Right atrium auricular region (tissue), 2 donors: ENCODE measurements at regions not wholly inside any gene's neighbourhood (a gene's known extent, or its start where the extent isn't known, plus 50 kb on each side); places are given as distances from the start of the nearest gene placed in this dataset.

ENCODE experiments used
- DNase-seq: peaks from one replicate; pipeline ENCODE4 v3.0.0-alpha.2; 2019; ENCODE audit warnings: low spot score
- H3K27ac ChIP-seq, 2 donors: fragments of 200-600 bp; sonication (generic); 1 replicate in 1 of 2; 2 replicates in 1 of 2; pipeline ENCODE4 v1.5.1; 2016 to 2019
- H3K27me3 ChIP-seq, 2 donors: fragments of 200-600 bp; sonication (generic); one replicate each; pipeline versions ENCODE4 v1.5.1 to v1.6.0; 2017 to 2019
- H3K36me3 ChIP-seq: fragments of 200-600 bp; sonication (generic); one replicate; pipeline ENCODE4 v1.5.1; 2016
- H3K4me1 ChIP-seq, 2 donors: fragments of 200-600 bp; sonication (generic); one replicate each; pipeline versions ENCODE4 v1.5.1 to v1.6.0; 2017 to 2019
- H3K4me3 ChIP-seq, 2 donors: fragments of 200-600 bp; sonication (generic); 1 replicate in 1 of 2; 2 replicates in 1 of 2; pipeline ENCODE4 v1.5.1; 2017 to 2019; ENCODE audit warnings: mild to moderate bottlenecking in 1 of 2, moderate library complexity in 1 of 2
- H3K9me3 ChIP-seq, 2 donors: fragments of 200-600 bp; sonication (generic); one replicate each; pipeline ENCODE4 v1.5.1; 2019
- TF ChIP-seq, protein P1 (sequence below), 2 donors: fragments of 200-600 bp; sonication (generic); IDR thresholded peaks; one replicate each; pipeline ENCODE4 v1.5.1; 2019; ENCODE audit warnings: antibody characterized with exemption in 2 of 2

DNA sequence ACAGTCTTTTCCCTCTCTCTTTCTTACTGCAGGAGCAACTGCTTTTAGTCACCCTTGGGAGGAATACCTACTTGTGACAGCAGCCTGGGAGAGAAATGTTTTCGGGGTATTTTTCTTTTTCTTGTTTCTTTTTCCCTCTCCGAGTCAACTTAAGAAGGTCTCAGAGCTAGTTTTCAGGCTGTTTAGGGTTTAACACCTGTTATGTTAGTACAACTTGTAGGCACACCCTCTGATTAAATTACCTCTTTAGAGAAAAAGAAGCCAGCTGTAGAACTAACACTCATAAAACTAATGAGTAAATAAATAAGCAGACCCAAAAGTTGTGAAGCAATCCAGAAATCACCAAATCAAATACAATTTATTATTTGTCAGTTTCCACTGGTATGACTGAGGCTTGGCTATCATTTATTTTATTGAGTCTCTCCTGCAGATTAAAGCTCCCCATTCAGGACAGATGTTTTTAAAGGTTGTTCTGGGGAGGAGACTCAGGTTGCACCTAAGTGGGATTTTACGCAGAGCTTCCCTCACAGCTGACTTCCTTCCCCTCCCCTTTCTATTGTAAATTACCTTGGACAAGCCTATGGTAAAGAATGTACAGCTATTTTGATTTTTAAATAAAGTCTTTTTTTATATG is 112.5 kb downstream of the FOXB1 start:
- TF ChIP-seq, protein P1, sequence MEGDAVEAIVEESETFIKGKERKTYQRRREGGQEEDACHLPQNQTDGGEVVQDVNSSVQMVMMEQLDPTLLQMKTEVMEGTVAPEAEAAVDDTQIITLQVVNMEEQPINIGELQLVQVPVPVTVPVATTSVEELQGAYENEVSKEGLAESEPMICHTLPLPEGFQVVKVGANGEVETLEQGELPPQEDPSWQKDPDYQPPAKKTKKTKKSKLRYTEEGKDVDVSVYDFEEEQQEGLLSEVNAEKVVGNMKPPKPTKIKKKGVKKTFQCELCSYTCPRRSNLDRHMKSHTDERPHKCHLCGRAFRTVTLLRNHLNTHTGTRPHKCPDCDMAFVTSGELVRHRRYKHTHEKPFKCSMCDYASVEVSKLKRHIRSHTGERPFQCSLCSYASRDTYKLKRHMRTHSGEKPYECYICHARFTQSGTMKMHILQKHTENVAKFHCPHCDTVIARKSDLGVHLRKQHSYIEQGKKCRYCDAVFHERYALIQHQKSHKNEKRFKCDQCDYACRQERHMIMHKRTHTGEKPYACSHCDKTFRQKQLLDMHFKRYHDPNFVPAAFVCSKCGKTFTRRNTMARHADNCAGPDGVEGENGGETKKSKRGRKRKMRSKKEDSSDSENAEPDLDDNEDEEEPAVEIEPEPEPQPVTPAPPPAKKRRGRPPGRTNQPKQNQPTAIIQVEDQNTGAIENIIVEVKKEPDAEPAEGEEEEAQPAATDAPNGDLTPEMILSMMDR (IDR thresholded peaks at IDR 0.05) = no peak
- no peaks in the 10 kb centered on the region for H3K9me3 ChIP-seq
- H3K4me1 ChIP-seq = no peaks in the 10 kb centered on the region
- no peaks in the 10 kb centered on the region for H3K36me3 ChIP-seq
- no peak overlapping the region for H3K27ac ChIP-seq
- DNase-seq = no peak
- no peaks in the 10 kb centered on the region for H3K27me3 ChIP-seq
- no peak overlapping the region for H3K4me3 ChIP-seq

DNA sequence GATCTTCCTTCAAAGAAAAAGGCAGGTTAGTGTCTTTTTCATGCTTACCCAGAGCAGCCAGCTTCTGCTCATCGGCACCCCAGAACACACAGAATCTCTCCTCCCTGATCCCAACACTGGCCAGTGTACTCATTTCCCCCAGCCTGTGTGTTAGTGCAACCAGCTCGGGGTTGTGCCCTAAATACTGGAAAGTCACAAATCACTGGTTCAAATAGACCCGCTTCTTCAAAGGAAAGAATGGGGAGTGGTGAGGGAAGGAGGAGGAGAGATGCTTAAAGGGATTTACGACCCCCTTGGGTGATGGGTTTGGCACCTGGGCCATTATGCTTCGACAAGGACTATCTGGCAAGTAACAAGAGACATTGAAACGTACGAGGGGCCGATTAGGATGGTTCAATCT is 114.0 kb downstream of the FOXB1 start:
- TF ChIP-seq, protein P1 (IDR thresholded peaks at IDR 0.05) = no peak
- Histone ChIP-seq H3K36me3 (no peaks in the 10 kb centered on the region), H3K27ac (no peak overlapping the region), H3K4me3 (no peak overlapping the region), H3K4me1 (no peaks in the 10 kb centered on the region), H3K27me3 (no peaks in the 10 kb centered on the region), H3K9me3 (no peaks in the 10 kb centered on the region)
- DNase-seq = no peak

DNA sequence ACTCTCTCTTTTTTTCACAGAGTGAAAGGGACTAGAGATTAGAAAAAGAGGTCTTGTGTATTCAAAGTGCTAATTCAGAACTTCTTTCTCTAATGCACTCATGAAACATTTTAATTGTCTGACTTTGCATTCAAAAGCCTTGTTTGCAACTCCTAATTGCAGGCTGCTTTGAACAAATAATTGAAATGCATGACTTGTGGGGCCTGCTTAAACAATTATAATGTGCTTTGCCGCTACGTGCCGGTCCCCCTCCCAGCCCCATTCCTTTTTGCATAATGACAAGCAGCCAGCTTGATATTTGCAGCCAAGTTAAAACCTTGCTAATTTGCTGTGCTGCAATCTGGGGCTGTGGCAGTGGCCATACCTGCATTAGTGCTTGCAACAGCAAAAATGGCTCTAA is 114.5 kb downstream of the FOXB1 start:
- no peaks in the 10 kb centered on the region for H3K36me3 ChIP-seq
- no peak overlapping the region for H3K4me3 ChIP-seq
- no peaks in the 10 kb centered on the region for H3K9me3 ChIP-seq
- H3K4me1 ChIP-seq = no peaks in the 10 kb centered on the region
- no peaks in the 10 kb centered on the region for H3K27me3 ChIP-seq
- DNase-seq = no peak
- H3K27ac ChIP-seq = no peak overlapping the region
- TF ChIP-seq, protein P1 (IDR thresholded peaks at IDR 0.05) = no peak

DNA sequence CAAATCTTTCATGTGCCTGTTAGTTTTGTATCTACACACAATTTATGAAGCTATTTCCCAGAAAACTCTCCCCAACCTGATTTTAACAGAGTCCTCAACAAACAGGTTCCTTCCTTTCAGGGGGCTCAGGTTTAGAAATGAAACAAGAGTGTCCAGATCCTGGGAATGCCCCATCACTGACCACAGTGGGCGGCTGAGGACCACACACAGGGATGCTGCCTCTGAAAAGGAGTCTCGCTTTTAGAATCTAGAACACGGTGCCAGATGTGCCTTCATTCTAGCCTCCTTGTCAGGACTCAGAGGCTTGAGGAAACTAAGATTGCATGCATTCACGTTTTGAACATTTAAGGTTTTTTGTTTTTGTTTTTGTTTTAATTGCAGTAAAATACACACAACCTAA is 115.0 kb downstream of the FOXB1 start:
- DNase-seq = no peak
- TF ChIP-seq, protein P1 (IDR thresholded peaks at IDR 0.05) = no peak
- H3K27me3 ChIP-seq = no peaks in the 10 kb centered on the region

DNA sequence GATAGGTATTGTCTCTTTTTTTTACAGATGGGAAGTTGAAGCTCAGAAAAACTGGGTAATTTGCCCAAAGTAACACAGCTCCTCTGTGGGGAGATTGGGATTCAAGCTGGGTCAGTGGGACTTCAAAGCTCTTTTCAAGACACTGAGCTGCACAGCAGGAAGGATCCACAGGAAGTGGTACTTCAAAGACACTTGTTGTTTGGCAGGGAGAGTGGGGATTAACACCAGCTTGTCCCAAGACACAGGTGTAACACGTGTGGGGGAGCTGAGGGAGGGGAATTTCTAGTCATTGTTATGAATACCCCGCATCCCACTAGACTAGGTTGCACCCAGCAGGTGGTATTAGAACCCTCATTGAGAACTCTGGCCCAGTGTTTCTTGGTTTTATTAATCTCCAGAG is 116.0 kb downstream of the FOXB1 start:
- no peak for DNase-seq
- H3K27me3 ChIP-seq = no peaks in the 10 kb centered on the region
- TF ChIP-seq, protein P1 (IDR thresholded peaks at IDR 0.05) = no peak
- no peak overlapping the region for H3K27ac ChIP-seq
- no peaks in the 10 kb centered on the region for H3K9me3 ChIP-seq
- H3K36me3 ChIP-seq = no peaks in the 10 kb centered on the region
- H3K4me1 ChIP-seq = no peaks in the 10 kb centered on the region
- H3K4me3 ChIP-seq = no peak overlapping the region

More for the DNA sequence above, 115.0 kb downstream of the FOXB1 start:
- no peaks in the 10 kb centered on the region for H3K36me3 ChIP-seq
- H3K9me3 ChIP-seq = no peaks in the 10 kb centered on the region
- H3K4me3 ChIP-seq = no peak overlapping the region
- H3K4me1 ChIP-seq = no peaks in the 10 kb centered on the region
- no peak overlapping the region for H3K27ac ChIP-seq

DNA sequence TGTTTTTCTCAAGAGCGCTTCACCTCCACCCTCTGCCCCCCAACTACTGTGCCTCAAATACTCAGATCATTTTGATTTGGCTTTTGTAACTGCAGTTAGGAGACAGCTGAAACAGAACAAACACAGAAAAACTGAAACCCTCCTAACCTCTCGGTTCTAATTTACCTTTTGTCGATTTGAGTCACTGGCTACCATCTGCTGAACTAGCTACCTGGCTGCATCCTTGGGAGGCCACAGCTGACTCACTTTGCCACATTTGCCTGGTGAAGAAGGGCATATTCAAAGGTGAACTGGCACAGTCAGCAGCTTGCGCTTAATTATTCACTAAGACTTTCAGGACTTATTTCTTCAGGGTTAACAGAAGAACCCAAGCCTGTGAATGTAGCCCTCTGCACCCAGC is 117.7 kb downstream of the FOXB1 start:
- no peaks in the 10 kb centered on the region for H3K9me3 ChIP-seq
- no peak overlapping the region for H3K27ac ChIP-seq
- no peaks in the 10 kb centered on the region for H3K27me3 ChIP-seq
- H3K4me1 ChIP-seq = no peaks in the 10 kb centered on the region
- H3K4me3 ChIP-seq = no peak overlapping the region
- TF ChIP-seq, protein P1 (IDR thresholded peaks at IDR 0.05) = no peak
- H3K36me3 ChIP-seq = no peaks in the 10 kb centered on the region
- DNase-seq = no peak
